IMR-90 (cell line): ENCODE measurements at regions not wholly inside any gene's neighbourhood (a gene's known extent, or its start where the extent isn't known, plus 50 kb on each side); places are given as distances from the start of the nearest gene placed in this dataset.

ENCODE experiments used
- ATAC-seq: fragments of 200-7000 bp; cut with Tn5 transposase; 2 replicates; pipeline ENCODE4 v1.9.1; 2020; ENCODE audit warnings: low read depth, mild to moderate bottlenecking, moderate library complexity
- BruUV-seq: library from RNA; stranded (reverse); fragments of 400-500 nt; replicated peaks from 2 replicates; lab custom pipeline; 2021; lab: Mats Ljungman, UMichigan
- CTCF ChIA-PET: fragments of 300-600 bp; formaldehyde crosslinking; extraction: SDS; loops from one replicate; lab custom pipeline; 2021; ENCODE audit warnings: antibody characterized with exemption; lab: Yijun Ruan, JAX
- POLR2A ChIA-PET: fragments of 300-600 bp; sonication (Branson Sonifier 250); formaldehyde crosslinking; loops from one replicate; lab custom pipeline; 2022; ENCODE audit warnings: antibody characterized with exemption; ENCODE audit not compliant: unreplicated experiment; lab: Charles Lee
- DNase-seq: peaks from one replicate; pipeline ENCODE4 v3.0.0; 2013
- H2AFZ ChIP-seq: replicated peaks from 2 replicates; pipeline ENCODE3; 2013; ENCODE audit warnings: low read length, mild to moderate bottlenecking; ENCODE audit not compliant: poor library complexity
- H2AK5ac ChIP-seq: 2 replicates; pipeline ENCODE4 v1.6.1; 2013; ENCODE audit warnings: low read depth, low read length, inconsistent platforms
- H2AK9ac ChIP-seq: replicated peaks from 2 replicates; pipeline ENCODE3; 2013; ENCODE audit warnings: mild to moderate bottlenecking, low read depth, low read length, moderate library complexity; ENCODE audit not compliant: poor library complexity
- H2BK120ac ChIP-seq: 2 replicates; pipeline ENCODE4 v1.6.1; 2013; ENCODE audit warnings: low read depth, low read length, inconsistent platforms
- H2BK15ac ChIP-seq: 3 replicates; pipeline ENCODE4 v1.6.1; 2013; ENCODE audit warnings: low read depth, low read length, inconsistent platforms
- H2BK20ac ChIP-seq: 2 replicates; pipeline ENCODE4 v1.6.1; 2013; ENCODE audit warnings: low read depth, mild to moderate bottlenecking, inconsistent platforms, low read length, moderate library complexity
- H2BK5ac ChIP-seq: 2 replicates; pipeline ENCODE4 v1.6.1; 2013; ENCODE audit warnings: mild to moderate bottlenecking, low read depth, low read length, inconsistent platforms; ENCODE audit not compliant: poor library complexity, severe bottlenecking
- H3K14ac ChIP-seq: replicated peaks from 2 replicates; pipeline ENCODE4 v1.6.1; 2013; ENCODE audit warnings: low read depth, low read length, inconsistent platforms
- H3K18ac ChIP-seq: 2 replicates; pipeline ENCODE4 v1.6.1; 2013; ENCODE audit warnings: low read depth, low read length, control low read depth
- H3K23ac ChIP-seq: 2 replicates; pipeline ENCODE4 v1.6.1; 2013; ENCODE audit warnings: low read depth, low read length, inconsistent platforms
- H3K27ac ChIP-seq: 2 replicates; pipeline ENCODE4 v1.5.1; 2013; ENCODE audit warnings: mild to moderate bottlenecking, control low read depth, low read length; ENCODE audit not compliant: insufficient read depth
- H3K27me3 ChIP-seq: 2 replicates; pipeline ENCODE4 v1.6.1; 2013; ENCODE audit warnings: low read length; ENCODE audit not compliant: control insufficient read depth, insufficient read depth
- H3K36me3 ChIP-seq: 2 replicates; pipeline ENCODE4 v1.6.1; 2013; ENCODE audit warnings: low read length, mixed read lengths; ENCODE audit not compliant: control insufficient read depth, insufficient read depth
- H3K4ac ChIP-seq: 2 replicates; pipeline ENCODE4 v1.6.1; 2013; ENCODE audit warnings: low read depth, low read length, inconsistent platforms
- H3K4me1 ChIP-seq: 2 replicates; pipeline ENCODE4 v1.6.1; 2013; ENCODE audit warnings: low read length, mixed read lengths; ENCODE audit not compliant: control insufficient read depth, insufficient read depth
- H3K4me2 ChIP-seq: 2 replicates; pipeline ENCODE4 v1.6.1; 2013; ENCODE audit warnings: low read depth, mild to moderate bottlenecking, control low read depth, low read length, moderate library complexity
- H3K4me3 ChIP-seq: 2 replicates; pipeline ENCODE4 v1.5.1; 2013; ENCODE audit warnings: low read depth, mild to moderate bottlenecking, control low read depth, low read length, moderate library complexity; ENCODE audit not compliant: insufficient read depth
- H3K56ac ChIP-seq: 2 replicates; pipeline ENCODE4 v1.6.1; 2013; ENCODE audit warnings: low read length, inconsistent platforms; ENCODE audit not compliant: insufficient read depth; ENCODE audit errors: extremely low read depth
- H3K79me1 ChIP-seq, 2 experiments: 2 replicates each; pipeline ENCODE4 v1.6.1; 2013; ENCODE audit warnings: low read length in 2 of 2, inconsistent platforms in 1 of 2, low read depth in 1 of 2
- H3K9ac ChIP-seq: 2 replicates; pipeline ENCODE4 v1.6.1; 2013; ENCODE audit warnings: low read depth, low read length, control low read depth
- H3K9me1 ChIP-seq: 2 replicates; pipeline ENCODE4 v1.6.1; 2013; ENCODE audit warnings: low read length, inconsistent platforms; ENCODE audit not compliant: insufficient read depth
- H3K9me3 ChIP-seq: 2 replicates; pipeline ENCODE4 v1.6.1; 2013; ENCODE audit warnings: low read length; ENCODE audit not compliant: control insufficient read depth, insufficient read depth
- H4K20me1 ChIP-seq: 2 replicates; pipeline ENCODE4 v1.6.1; 2013; ENCODE audit warnings: low read length, inconsistent platforms; ENCODE audit not compliant: insufficient read depth
- H4K5ac ChIP-seq: 2 replicates; pipeline ENCODE4 v1.6.1; 2013; ENCODE audit warnings: mild to moderate bottlenecking, low read depth, low read length, control low read depth
- H4K8ac ChIP-seq, 2 experiments: 2 replicates each; pipeline ENCODE4 v1.6.1; 2013; ENCODE audit warnings: low read depth in 2 of 2, low read length in 2 of 2, control low read depth in 1 of 2, inconsistent platforms in 1 of 2
- H4K91ac ChIP-seq: 2 replicates; pipeline ENCODE4 v1.6.1; 2013; ENCODE audit warnings: low read depth, low read length, inconsistent platforms; ENCODE audit not compliant: insufficient read depth
- BHLHE40 ChIP-seq: fragments of 150-350 bp; IDR thresholded peaks from 2 replicates; pipeline ENCODE4 v1.6.1; 2016; ENCODE audit warnings: mild to moderate bottlenecking, low read depth, low read length
- CEBPB ChIP-seq: IDR thresholded peaks from 2 replicates; pipeline ENCODE4 v1.6.1; 2012; ENCODE audit warnings: low read depth, low read length, improper control_type of control experiment
- CHD1 ChIP-seq: IDR thresholded peaks from 2 replicates; pipeline ENCODE4 v1.6.1; 2012; ENCODE audit warnings: low read depth, low read length, improper control_type of control experiment
- FOS ChIP-seq: fragments of 150-350 bp; IDR thresholded peaks from 2 replicates; pipeline ENCODE4 v1.6.1; 2016; ENCODE audit warnings: low read depth, low read length
- MAFK ChIP-seq: IDR thresholded peaks from 2 replicates; pipeline ENCODE4 v1.6.1; 2012; ENCODE audit warnings: low read depth, low read length, improper control_type of control experiment
- MAZ ChIP-seq: IDR thresholded peaks from 2 replicates; pipeline ENCODE4 v1.6.1; 2012; ENCODE audit warnings: low read depth, mild to moderate bottlenecking, low read length, improper control_type of control experiment, moderate library complexity, borderline replicate concordance
- MXI1 ChIP-seq: IDR thresholded peaks from 2 replicates; pipeline ENCODE4 v1.6.1; 2012; ENCODE audit warnings: low read depth, mild to moderate bottlenecking, low read length, moderate library complexity, borderline replicate concordance
- NFE2L2 ChIP-seq: fragments of 150-350 bp; IDR thresholded peaks from 2 replicates; pipeline ENCODE4 v1.6.1; 2016; ENCODE audit warnings: low read depth, mild to moderate bottlenecking, low read length
- POLR2A ChIP-seq: IDR thresholded peaks from 2 replicates; pipeline ENCODE4 v1.6.1; 2012; ENCODE audit warnings: mild to moderate bottlenecking, low read depth, low read length
- RAD21 ChIP-seq: IDR thresholded peaks from 2 replicates; pipeline ENCODE4 v1.6.1; 2012; ENCODE audit warnings: low read length, improper control_type of control experiment
- RCOR1 ChIP-seq: IDR thresholded peaks from 2 replicates; pipeline ENCODE4 v1.6.1; 2012; ENCODE audit warnings: mild to moderate bottlenecking, low read length, improper control_type of control experiment; ENCODE audit not compliant: insufficient replicate concordance
- RFX5 ChIP-seq: IDR thresholded peaks from 2 replicates; pipeline ENCODE4 v1.8.0; 2012; ENCODE audit warnings: low read depth, mild to moderate bottlenecking, low read length, moderate library complexity
- SMC3 ChIP-seq: fragments of 150-350 bp; IDR thresholded peaks from 2 replicates; pipeline ENCODE4 v1.6.1; 2016; ENCODE audit warnings: low read depth, mild to moderate bottlenecking, antibody characterized with exemption, low read length, moderate library complexity
- WGBS, 2 experiments: methylation state at CpG; one replicate each; pipeline versions ENCODE4 v1.1.5 to v1.1.7; 2013; ENCODE audit warnings: missing lambda C conversion rate in 2 of 2; ENCODE audit not compliant: insufficient read length in 1 of 2; ENCODE audit errors: extremely low coverage in 2 of 2; 5-methylcytosine and 5-hydroxymethylcytosine counted together
- dilution Hi-C: fragments of 300-500 bp; cut with HindIII; formaldehyde crosslinking; loops from one replicate; pipeline ENCODE4 v1.14.3; 2018; ENCODE audit warnings: low sequenced_read_pairs; ENCODE audit not compliant: unreplicated experiment
- in situ Hi-C: fragments of 300-500 bp; cut with MboI; formaldehyde crosslinking; loops from 3 replicates; pipeline ENCODE4 v1.14.3; 2019; ENCODE audit warnings: low sequenced_read_pairs, inconsistent platforms, mixed read lengths
- intact Hi-C: fragments of 100-400 bp; cut with micrococcal nuclease; formaldehyde crosslinking; loops from 2 replicates; pipeline ENCODE4 v1.10.0; 2022
- TF ChIP-seq, protein P1 (sequence below): fragments of 150-350 bp; IDR thresholded peaks from 2 replicates; pipeline ENCODE4 v1.6.1; 2016; ENCODE audit warnings: low read depth, mild to moderate bottlenecking, low read length, moderate library complexity, borderline replicate concordance
- TF ChIP-seq, protein P2 (sequence below): conservative IDR thresholded peaks from 2 replicates; pipeline ENCODE4 v1.5.1; 2012; ENCODE audit warnings: mild to moderate bottlenecking, low read depth, low read length, improper control_type of control experiment
- TF ChIP-seq, protein P3 (sequence below): fragments of 150-350 bp; IDR thresholded peaks from 2 replicates; pipeline ENCODE4 v1.6.1; 2017; ENCODE audit warnings: mild to moderate bottlenecking, antibody characterized with exemption, low read length, low read depth

DNA sequence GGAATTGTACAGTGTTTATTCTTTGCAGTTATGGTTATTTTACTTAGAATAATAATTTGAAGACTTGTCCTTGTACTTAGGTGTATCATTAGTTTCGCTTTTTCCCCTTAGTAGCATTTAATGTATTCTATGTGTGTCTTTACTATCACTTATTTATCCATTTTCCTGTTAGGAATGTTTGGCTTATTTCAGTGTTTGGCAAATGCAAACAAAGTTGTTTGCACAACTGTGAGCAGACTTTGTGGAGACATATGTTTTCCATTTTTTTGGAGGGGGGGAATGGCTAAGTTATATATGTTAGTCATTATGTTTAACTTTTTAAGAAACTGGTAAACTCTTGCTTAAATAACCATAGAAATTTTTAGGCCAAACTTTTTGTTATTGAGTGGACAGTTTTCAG lies 447.7 kb downstream of the SOX11 start:
- no peaks in the 10 kb centered on the region for H3K9me1 ChIP-seq
- ATAC-seq = no peak
- H3K4ac ChIP-seq = no peak overlapping the region
- no peaks in the 10 kb centered on the region for H4K20me1 ChIP-seq
- H3K9ac ChIP-seq = no peak overlapping the region
- H2AFZ ChIP-seq = no peak overlapping the region
- no peak overlapping the region for H3K14ac ChIP-seq
- no peak overlapping the region for H2BK15ac ChIP-seq
- H2AK9ac ChIP-seq = no peak overlapping the region
- dilution Hi-C loops = no loop called here
- no peak overlapping the region for H3K4me3 ChIP-seq
- H2AK5ac ChIP-seq = no peak overlapping the region
- H2BK5ac ChIP-seq = no peak overlapping the region
- TF ChIP-seq MAZ = no peak
- TF ChIP-seq, protein P1, sequence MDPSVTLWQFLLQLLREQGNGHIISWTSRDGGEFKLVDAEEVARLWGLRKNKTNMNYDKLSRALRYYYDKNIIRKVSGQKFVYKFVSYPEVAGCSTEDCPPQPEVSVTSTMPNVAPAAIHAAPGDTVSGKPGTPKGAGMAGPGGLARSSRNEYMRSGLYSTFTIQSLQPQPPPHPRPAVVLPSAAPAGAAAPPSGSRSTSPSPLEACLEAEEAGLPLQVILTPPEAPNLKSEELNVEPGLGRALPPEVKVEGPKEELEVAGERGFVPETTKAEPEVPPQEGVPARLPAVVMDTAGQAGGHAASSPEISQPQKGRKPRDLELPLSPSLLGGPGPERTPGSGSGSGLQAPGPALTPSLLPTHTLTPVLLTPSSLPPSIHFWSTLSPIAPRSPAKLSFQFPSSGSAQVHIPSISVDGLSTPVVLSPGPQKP = no peak
- no peak for TF ChIP-seq FOS
- no peak for TF ChIP-seq RCOR1
- TF ChIP-seq, protein P2, sequence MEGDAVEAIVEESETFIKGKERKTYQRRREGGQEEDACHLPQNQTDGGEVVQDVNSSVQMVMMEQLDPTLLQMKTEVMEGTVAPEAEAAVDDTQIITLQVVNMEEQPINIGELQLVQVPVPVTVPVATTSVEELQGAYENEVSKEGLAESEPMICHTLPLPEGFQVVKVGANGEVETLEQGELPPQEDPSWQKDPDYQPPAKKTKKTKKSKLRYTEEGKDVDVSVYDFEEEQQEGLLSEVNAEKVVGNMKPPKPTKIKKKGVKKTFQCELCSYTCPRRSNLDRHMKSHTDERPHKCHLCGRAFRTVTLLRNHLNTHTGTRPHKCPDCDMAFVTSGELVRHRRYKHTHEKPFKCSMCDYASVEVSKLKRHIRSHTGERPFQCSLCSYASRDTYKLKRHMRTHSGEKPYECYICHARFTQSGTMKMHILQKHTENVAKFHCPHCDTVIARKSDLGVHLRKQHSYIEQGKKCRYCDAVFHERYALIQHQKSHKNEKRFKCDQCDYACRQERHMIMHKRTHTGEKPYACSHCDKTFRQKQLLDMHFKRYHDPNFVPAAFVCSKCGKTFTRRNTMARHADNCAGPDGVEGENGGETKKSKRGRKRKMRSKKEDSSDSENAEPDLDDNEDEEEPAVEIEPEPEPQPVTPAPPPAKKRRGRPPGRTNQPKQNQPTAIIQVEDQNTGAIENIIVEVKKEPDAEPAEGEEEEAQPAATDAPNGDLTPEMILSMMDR = no peak
- no peak for TF ChIP-seq RAD21
- TF ChIP-seq SMC3 = no peak
- no peak for TF ChIP-seq MXI1
- no peak for TF ChIP-seq CEBPB
- no peak for TF ChIP-seq BHLHE40
- no peak for TF ChIP-seq RFX5
- TF ChIP-seq MAFK = no peak
- TF ChIP-seq, protein P3, sequence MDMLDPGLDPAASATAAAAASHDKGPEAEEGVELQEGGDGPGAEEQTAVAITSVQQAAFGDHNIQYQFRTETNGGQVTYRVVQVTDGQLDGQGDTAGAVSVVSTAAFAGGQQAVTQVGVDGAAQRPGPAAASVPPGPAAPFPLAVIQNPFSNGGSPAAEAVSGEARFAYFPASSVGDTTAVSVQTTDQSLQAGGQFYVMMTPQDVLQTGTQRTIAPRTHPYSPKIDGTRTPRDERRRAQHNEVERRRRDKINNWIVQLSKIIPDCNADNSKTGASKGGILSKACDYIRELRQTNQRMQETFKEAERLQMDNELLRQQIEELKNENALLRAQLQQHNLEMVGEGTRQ = no peak
- TF ChIP-seq CHD1 = no peak
- TF ChIP-seq NFE2L2 = no peak
- TF ChIP-seq POLR2A = no peak
- ChIA-PET POLR2A (no interaction called here), CTCF (no interaction called here)
- no TSS peak for BruUV-seq
- no peak overlapping the region for H4K8ac ChIP-seq
- H3K23ac ChIP-seq = no peak overlapping the region
- DNase-seq = no peak
- H3K27me3 ChIP-seq = no peaks in the 10 kb centered on the region
- H3K4me1 ChIP-seq = no peaks in the 10 kb centered on the region
- no peak overlapping the region for H2BK20ac ChIP-seq
- H3K18ac ChIP-seq = no peak overlapping the region
- no peaks in the 10 kb centered on the region for H3K36me3 ChIP-seq
- H3K56ac ChIP-seq = no peak overlapping the region
- H3K79me1 ChIP-seq = no peaks in the 10 kb centered on the region
- H3K9me3 ChIP-seq = peaks cover 3% of the 10 kb centered on the region; the same call in 1 of the 2 replicates
- no peak overlapping the region for H3K4me2 ChIP-seq
- no peak overlapping the region for H4K5ac ChIP-seq
- intact Hi-C loops = no loop called here
- no peak overlapping the region for H3K27ac ChIP-seq
- no peak overlapping the region for H2BK120ac ChIP-seq
- no CpG with 5 or more reads among the region's 1 CpG for WGBS, 2 experiments
- in situ Hi-C loops = no loop called here
- H4K91ac ChIP-seq = no peak overlapping the region
